NCI-H748 treated with DMSO at 0.1 percent for 48 hours (cell line): ENCODE measurements at regions not wholly inside any gene's neighbourhood (a gene's known extent, or its start where the extent isn't known, plus 50 kb on each side); places are given as distances from the start of the nearest gene placed in this dataset.
"Not testable (repeated sequence)": the region's sequence is repeated elsewhere in the genome, so short reads cannot be mapped to it uniquely, and the experiment has no call there.

ENCODE experiments used
- DNase-seq: peaks from one replicate; lab custom pipeline; 2025; lab: John Stamatoyannopoulos, UW

DNA sequence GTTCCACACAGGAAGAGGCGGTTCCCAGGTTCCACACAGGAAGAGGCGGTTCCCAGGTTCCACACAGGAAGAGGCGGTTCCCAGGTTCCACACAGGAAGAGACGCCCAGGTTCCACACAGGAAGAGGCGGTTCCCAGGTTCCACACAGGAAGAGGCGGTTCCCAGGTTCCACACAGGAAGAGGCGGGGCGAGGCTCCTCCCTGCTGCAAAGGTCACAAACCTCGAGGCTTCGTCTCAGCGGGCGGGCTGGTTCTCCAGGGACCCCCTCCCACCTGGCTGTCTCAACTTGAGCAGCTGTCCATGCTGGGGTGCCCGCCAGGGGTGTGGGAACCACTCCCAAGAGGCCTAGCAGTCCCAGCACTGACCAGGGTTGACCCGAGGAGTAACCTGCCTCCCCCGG, 94.3 kb upstream of the RUFY1 start:
- not testable (repeated sequence) for DNase-seq

DNA sequence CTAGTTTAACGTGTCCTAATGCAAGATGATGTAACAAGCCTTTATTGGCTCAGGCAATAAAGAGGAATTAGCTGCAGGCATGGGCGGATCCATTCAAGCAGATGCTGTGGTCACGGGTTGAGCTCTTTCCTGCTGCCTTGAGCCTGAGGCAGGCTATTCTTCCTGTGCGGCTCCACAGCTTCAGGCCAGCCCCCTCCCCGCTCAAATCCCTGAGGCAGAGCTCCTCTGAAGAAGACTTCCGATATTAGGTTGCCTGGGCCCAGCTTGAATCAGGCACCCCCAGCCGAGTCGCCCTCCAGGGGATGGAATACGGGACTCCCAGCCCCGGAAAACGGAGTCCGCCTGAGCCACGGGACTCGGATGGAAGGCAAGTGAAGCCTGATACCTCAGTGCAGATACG, 95.0 kb upstream of the RUFY1 start:
- DNase-seq = no peak

GRCh38 chr5:179454356-179454755, 96.0 kb upstream of the RUFY1 start:
- DNase-seq = no peak

GRCh38 chr5:179453616-179454015, 96.7 kb upstream of the RUFY1 start:
- no peak for DNase-seq

DNA sequence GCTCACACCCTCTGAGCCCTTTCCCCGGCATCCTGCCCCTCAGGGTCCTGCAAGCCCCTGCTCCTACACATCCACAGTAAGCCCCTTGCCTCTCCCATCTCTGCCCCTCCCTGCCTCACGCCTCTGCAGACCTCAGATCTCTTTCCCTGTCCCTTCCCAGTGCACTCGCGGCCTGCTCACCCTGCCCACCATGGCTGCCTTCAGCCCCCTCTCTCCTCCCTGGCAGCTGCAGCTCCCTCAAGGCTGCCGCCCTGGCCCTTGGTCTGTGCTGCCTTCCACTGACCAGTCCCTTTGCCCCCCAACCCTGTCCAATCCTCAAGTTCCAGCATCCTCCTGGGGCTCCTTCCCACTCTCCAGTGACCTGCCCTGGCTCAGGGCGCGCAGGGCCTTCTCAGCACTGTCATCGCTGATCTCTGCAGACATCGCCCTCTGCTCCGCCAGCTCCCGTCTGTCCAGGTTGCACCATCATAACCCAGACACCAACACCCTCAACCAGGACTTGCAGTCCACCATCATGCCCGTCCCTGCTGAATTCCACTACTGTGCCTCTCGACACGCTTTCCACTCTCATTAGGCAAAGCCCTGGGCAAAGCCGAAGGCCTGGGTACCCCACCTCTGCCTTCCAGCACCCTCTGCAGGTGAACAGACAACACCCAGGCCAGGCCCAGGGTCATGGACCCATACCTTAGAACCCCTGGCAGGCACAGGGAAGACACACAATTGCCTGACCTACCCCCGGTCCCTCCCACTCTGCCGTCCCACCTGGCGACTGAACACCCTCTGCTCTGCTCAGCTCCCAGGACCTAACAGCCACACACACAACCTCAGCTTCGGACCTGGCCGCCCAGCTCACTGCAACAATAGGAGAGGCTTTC, 97.8 kb upstream of the RUFY1 start:
- DNase-seq = no peak

- no peak for DNase-seq
Observed at GRCh38 chr5:179451828-179452196, 98.5 kb upstream of the RUFY1 start.

- no peak for DNase-seq
Observed at GRCh38 chr5:179451114-179451827, 99.1 kb upstream of the RUFY1 start.

- DNase-seq = not testable (repeated sequence)
Observed at GRCh38 chr5:179449950-179450349, 100.4 kb upstream of the RUFY1 start.

- DNase-seq = not testable (repeated sequence)
Observed at GRCh38 chr5:179448282-179448681, 102.1 kb upstream of the RUFY1 start.

GRCh38 chr5:179442289-179442688, 97.0 kb upstream of the ADAMTS2 start:
- not testable (repeated sequence) for DNase-seq

DNA sequence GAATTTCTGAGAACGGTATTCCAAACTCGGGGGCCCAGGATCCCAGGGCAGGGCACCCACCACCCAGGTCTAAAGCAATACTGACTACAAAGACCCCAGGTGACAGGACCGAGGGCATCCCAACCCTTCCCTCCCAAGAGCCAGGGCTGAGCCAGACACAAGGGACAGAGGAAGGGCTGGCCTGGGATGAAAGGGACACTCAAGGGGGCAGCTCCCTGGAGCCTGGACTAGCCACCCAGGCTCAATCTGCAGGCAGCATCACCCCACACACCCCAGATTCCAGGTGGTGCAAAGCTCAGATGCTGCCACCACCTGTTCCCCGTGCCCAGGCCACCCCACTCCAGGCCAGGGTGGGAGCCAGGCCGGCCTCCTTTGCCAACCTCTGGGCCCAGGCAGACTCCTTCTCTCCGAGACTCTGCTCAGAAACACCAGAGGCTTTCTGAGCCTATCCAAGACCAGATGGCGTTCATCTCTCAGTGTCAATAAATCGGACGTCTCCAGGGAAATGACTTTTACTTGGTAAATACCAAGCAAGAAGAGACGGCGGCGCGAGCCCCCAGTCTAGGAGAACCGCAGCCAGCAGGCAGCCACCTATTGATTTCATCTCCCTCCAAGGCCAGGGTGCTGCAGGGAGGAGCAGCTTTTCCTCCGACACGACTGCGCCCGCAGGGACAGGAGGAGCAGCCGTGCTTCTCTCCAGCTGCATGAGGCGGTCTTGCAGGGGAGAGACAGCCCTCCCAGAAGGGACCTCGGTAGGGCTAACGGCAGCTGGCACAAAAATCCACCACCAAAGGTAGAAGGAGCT, 94.1 kb upstream of the ADAMTS2 start:
- no peak for DNase-seq

- no peak for DNase-seq
Observed at GRCh38 chr5:179438461-179438860, 93.2 kb upstream of the ADAMTS2 start.

DNA sequence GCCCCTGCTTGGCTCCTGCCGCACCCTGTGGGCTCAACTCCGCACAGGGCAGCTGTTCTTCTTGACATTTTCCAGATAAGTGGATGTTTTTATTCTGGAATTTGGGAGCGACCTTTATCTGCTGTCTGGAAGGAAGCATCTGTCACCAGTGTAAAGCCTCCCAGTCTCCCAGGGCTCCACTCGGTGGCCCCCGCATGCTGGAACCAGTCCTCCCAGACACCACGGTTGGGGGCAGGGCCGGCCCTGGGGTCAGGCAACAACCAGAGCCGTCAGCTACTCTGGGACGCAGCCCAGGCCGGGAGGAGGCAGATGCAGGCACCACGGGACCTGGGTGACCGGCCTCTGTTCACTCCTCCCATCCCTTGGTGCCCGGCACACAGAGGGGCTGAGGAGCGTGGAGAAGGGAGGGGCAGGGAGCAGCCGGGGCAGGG, 92.8 kb upstream of the ADAMTS2 start:
- DNase-seq = no peak

DNA sequence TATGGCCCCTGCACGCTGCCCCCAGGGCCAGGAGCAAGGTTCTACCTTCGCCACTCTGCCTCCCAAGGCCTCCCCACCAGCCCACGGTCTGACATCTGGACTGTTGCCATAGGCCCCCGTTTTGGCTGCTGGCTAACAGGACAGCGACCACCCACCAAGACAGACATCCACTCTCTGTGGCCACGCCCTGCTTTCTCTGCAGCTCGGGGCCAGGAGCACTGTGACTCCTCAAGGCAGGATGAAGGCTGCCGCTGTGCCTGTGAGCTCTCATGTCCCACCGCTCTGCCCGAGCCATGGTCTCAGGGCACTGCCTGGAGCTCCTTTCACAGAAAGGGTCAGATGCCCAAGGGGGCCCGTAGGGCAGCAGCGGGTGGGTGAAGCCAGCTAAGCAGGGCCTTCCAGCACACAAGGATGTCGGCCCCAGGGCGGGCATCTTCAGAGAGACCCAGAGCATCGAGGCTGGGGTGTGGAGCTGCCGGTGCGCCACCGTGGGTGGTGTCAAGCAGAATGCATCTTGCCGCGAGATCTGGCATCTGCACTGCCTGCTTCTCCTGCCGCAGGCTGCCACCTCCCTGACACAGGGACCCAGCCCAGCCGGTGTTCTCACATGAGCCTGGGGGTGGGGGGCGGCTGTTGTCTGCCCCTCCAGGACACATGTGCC, 92.2 kb upstream of the ADAMTS2 start:
- no peak for DNase-seq

- DNase-seq = no peak
Observed at GRCh38 chr5:179436321-179437122, 91.3 kb upstream of the ADAMTS2 start.

DNA sequence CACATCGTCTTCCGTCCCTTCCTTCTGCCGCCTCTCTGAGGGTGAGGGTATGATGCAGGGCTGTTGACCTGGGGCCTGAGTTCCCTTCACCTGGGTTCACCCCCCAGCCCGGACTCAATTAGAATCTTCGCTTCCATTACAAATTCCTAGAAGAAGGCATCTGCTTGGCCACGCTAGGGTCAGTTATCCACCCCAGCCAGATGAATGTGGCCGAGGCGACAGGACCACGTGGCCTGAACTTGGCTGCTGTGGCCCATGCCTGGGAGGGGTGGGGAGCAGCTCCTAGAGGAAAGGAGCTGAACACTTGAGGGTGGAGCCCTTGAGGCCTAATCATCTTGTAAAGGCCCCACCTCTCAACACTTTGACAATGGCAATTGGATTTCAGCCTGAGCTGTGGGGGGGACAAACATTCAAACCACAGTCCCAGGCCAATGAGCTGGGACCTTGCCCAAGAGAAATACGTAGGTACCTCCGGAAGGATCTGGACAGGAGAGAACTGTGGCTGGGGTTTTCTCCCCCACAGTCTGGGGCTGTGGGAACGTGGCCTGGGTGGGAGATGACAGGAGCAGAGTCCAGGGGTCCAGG, 90.6 kb upstream of the ADAMTS2 start:
- no peak for DNase-seq

DNA sequence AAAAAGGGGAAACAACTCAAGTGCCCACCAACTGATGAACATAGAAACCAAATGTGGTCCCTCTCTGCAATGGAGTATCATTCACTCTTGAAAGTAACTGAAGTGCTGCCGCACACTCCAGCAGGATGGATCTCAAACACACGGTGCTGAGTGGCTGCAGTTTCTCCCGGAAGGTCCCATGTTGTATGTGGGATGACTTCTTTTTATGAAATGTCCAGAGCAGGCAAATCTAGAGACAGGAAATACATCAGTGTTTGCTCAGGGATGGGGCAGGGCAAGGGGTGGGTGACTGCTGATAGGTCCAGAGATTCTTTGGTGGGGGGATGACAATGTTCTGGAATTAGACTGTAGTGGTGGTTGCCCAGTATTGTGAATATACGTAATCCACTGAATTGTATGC, 89.9 kb upstream of the ADAMTS2 start:
- no peak for DNase-seq

- no peak for DNase-seq
Observed at GRCh38 chr5:179432547-179432946, 87.3 kb upstream of the ADAMTS2 start.

- DNase-seq = no peak
Observed at GRCh38 chr5:179431221-179431824, 86.1 kb upstream of the ADAMTS2 start.
